ENCODE measurements at regions not wholly inside any gene's neighbourhood (a gene's known extent, or its start where the extent isn't known, plus 50 kb on each side); places are given as distances from the start of the nearest gene placed in this dataset.

DNA sequence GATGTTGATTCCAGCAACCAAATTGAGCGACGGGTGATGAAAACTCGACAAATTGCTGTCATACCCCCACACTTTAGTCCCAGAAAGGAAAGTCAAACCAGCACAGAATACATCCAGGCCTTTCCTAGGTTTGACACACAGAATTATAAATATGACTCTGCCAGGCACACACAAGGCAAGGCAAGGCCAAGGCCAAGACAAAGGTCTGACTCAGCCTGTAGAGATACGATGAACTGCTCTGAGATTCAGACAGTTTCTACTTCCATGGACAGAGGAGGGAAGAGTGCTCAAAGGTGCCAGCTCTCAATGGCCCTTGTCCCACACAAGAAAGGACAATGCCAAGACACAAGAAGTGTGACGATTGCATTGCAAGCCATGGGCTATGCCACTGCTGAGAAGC is 880.2 kb upstream of the TMEM132C start:
- no peak overlapping the region for H3K27ac Mint-ChIP-seq
- Histone ChIP-seq H3K4me2 (replicated peaks; ENCODE audit: low read depth, low read length, poor library complexity, severe bottlenecking) (no peak overlapping the region), H3K9ac (ENCODE audit: low read length) (no peak overlapping the region), H3K27me3 (replicated peaks in 1 of 4; ENCODE audit: control extremely low read depth in 1 of 4, control insufficient read depth in 3 of 4, insufficient read depth in 4 of 4, low read length in 3 of 4) (no peaks in the 10 kb centered on the region), H4K20me1 (ENCODE audit: control insufficient read depth, insufficient read depth, low read length, poor library complexity, severe bottlenecking) (no peaks in the 10 kb centered on the region), H3K27ac (ENCODE audit: low read length in 2 of 2) (no peak overlapping the region), H3K79me2 (ENCODE audit: control insufficient read depth, insufficient read depth, low read length) (no peaks in the 10 kb centered on the region), H3K36me3 (replicated peaks in 1 of 2; ENCODE audit: control extremely low read depth in 1 of 2, control insufficient read depth in 1 of 2, extremely low read depth in 1 of 2, insufficient read depth in 2 of 2, low read length in 1 of 2) (no peaks in the 10 kb centered on the region), H3K4me3 (ENCODE audit: control extremely low read depth in 1 of 5, extremely low read depth in 1 of 5, insufficient read depth in 1 of 5, low read depth in 2 of 5, low read length in 4 of 5) (no peak overlapping the region), H3K9me3 (ENCODE audit: control extremely low read depth in 1 of 3, control insufficient read depth in 2 of 3, insufficient read depth in 1 of 3, low read length in 2 of 3) (no peaks in the 10 kb centered on the region), H3K4me1 (ENCODE audit: control insufficient read depth in 2 of 2, insufficient read depth in 2 of 2, low read length in 2 of 2) (no peaks in the 10 kb centered on the region), H2AFZ (ENCODE audit: insufficient read depth, low read depth, low read length, poor library complexity, severe bottlenecking) (no peak overlapping the region)
- TF ChIP-seq EZH2 (IDR thresholded peaks at IDR 0.05; ENCODE audit: borderline replicate concordance, insufficient read depth, low read depth, low read length, poor library complexity, severe bottlenecking), result no peak
- TF ChIP-seq, protein P1, sequence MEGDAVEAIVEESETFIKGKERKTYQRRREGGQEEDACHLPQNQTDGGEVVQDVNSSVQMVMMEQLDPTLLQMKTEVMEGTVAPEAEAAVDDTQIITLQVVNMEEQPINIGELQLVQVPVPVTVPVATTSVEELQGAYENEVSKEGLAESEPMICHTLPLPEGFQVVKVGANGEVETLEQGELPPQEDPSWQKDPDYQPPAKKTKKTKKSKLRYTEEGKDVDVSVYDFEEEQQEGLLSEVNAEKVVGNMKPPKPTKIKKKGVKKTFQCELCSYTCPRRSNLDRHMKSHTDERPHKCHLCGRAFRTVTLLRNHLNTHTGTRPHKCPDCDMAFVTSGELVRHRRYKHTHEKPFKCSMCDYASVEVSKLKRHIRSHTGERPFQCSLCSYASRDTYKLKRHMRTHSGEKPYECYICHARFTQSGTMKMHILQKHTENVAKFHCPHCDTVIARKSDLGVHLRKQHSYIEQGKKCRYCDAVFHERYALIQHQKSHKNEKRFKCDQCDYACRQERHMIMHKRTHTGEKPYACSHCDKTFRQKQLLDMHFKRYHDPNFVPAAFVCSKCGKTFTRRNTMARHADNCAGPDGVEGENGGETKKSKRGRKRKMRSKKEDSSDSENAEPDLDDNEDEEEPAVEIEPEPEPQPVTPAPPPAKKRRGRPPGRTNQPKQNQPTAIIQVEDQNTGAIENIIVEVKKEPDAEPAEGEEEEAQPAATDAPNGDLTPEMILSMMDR (IDR thresholded peaks at IDR 0.05), result no peak
- ChIA-PET POLR2A (no interaction called here), CTCF (no interaction called here)
- WGBS (ENCODE audit: insufficient coverage), result 87% methylated on average over 5 of the region's 5 CpGs
- ATAC-seq (ENCODE audit: low read depth) (no peak), DNase-seq (no peak)
- no peaks in the 10 kb centered on the region for H3K27me3 Mint-ChIP-seq
- H3K4me3 Mint-ChIP-seq, result no peak overlapping the region
- no peaks in the 10 kb centered on the region for H3K4me1 Mint-ChIP-seq
- intact Hi-C loops (cut with micrococcal nuclease), result no loop called here
- H3K9me3 Mint-ChIP-seq (ENCODE audit: insufficient read depth), result no peaks in the 10 kb centered on the region

GRCh38 chr12:127388985-127389384 is 878.0 kb upstream of the TMEM132C start:
- ChIA-PET CTCF (no interaction called here), POLR2A (no interaction called here)
- Histone ChIP-seq H3K36me3 (replicated peaks in 1 of 2; ENCODE audit: control extremely low read depth in 1 of 2, control insufficient read depth in 1 of 2, extremely low read depth in 1 of 2, insufficient read depth in 2 of 2, low read length in 1 of 2) (no peaks in the 10 kb centered on the region), H3K9me3 (ENCODE audit: control extremely low read depth in 1 of 3, control insufficient read depth in 2 of 3, insufficient read depth in 1 of 3, low read length in 2 of 3) (no peaks in the 10 kb centered on the region), H3K79me2 (ENCODE audit: control insufficient read depth, insufficient read depth, low read length) (no peaks in the 10 kb centered on the region), H4K20me1 (ENCODE audit: control insufficient read depth, insufficient read depth, low read length, poor library complexity, severe bottlenecking) (no peaks in the 10 kb centered on the region), H3K27me3 (replicated peaks in 1 of 4; ENCODE audit: control extremely low read depth in 1 of 4, control insufficient read depth in 3 of 4, insufficient read depth in 4 of 4, low read length in 3 of 4) (no peaks in the 10 kb centered on the region), H3K27ac (ENCODE audit: low read length in 2 of 2) (no peak overlapping the region), H3K4me2 (replicated peaks; ENCODE audit: low read depth, low read length, poor library complexity, severe bottlenecking) (no peak overlapping the region), H3K9ac (ENCODE audit: low read length) (no peak overlapping the region), H3K4me3 (ENCODE audit: control extremely low read depth in 1 of 5, extremely low read depth in 1 of 5, insufficient read depth in 1 of 5, low read depth in 2 of 5, low read length in 4 of 5) (no peak overlapping the region), H3K4me1 (ENCODE audit: control insufficient read depth in 2 of 2, insufficient read depth in 2 of 2, low read length in 2 of 2) (no peaks in the 10 kb centered on the region), H2AFZ (ENCODE audit: insufficient read depth, low read depth, low read length, poor library complexity, severe bottlenecking) (no peak overlapping the region)
- Mint-ChIP-seq H3K27ac (no peak overlapping the region), H3K9me3 (ENCODE audit: insufficient read depth) (no peaks in the 10 kb centered on the region), H3K27me3 (no peaks in the 10 kb centered on the region), H3K4me3 (no peak overlapping the region), H3K4me1 (no peaks in the 10 kb centered on the region)
- no peak for ATAC-seq (ENCODE audit: low read depth)
- intact Hi-C loops (cut with micrococcal nuclease), result no loop called here
- 86% methylated on average over 7 of the region's 7 CpGs for WGBS (ENCODE audit: insufficient coverage)
- no peak for DNase-seq
- no peak for TF ChIP-seq EZH2 (IDR thresholded peaks at IDR 0.05; ENCODE audit: borderline replicate concordance, insufficient read depth, low read depth, low read length, poor library complexity, severe bottlenecking)
- TF ChIP-seq, protein P1 (IDR thresholded peaks at IDR 0.05), result no peak

Data from B cell (primary cell).